ENCODE measurements at regions not wholly inside any gene's neighbourhood (a gene's known extent, or its start where the extent isn't known, plus 50 kb on each side); places are given as distances from the start of the nearest gene placed in this dataset.

DNA sequence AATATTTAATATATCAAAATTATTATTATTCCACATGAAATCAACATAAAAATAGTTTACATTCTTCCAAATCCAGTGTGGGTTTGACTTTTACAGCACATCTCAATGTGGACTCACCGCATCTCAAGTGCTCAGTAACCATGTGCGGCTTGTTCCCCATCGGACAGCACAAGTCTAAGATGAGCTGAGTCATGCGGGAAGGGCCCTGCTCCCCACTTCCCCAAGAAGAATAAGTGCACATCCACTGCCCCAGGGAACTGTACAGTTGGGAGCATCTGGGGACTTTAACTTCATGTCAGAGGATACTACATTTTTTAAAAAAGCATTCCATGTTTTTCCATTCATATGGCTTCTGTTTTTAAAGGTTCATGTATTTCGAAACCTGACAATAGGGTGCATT is 325.6 kb downstream of the BTBD3 start:
- TF ChIP-seq POLR2A (IDR thresholded peaks at IDR 0.05) (no peak), POLR2AphosphoS5 (IDR thresholded peaks at IDR 0.05; ENCODE audit: insufficient read depth in 1 of 2, low read depth in 1 of 2) (no peak)
- TF ChIP-seq, protein P1, sequence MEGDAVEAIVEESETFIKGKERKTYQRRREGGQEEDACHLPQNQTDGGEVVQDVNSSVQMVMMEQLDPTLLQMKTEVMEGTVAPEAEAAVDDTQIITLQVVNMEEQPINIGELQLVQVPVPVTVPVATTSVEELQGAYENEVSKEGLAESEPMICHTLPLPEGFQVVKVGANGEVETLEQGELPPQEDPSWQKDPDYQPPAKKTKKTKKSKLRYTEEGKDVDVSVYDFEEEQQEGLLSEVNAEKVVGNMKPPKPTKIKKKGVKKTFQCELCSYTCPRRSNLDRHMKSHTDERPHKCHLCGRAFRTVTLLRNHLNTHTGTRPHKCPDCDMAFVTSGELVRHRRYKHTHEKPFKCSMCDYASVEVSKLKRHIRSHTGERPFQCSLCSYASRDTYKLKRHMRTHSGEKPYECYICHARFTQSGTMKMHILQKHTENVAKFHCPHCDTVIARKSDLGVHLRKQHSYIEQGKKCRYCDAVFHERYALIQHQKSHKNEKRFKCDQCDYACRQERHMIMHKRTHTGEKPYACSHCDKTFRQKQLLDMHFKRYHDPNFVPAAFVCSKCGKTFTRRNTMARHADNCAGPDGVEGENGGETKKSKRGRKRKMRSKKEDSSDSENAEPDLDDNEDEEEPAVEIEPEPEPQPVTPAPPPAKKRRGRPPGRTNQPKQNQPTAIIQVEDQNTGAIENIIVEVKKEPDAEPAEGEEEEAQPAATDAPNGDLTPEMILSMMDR (IDR thresholded peaks at IDR 0.05): no peak

Data from vagina (tissue), 2 donors.